Gastroesophageal sphincter (tissue), 3 donors: ENCODE measurements at regions not wholly inside any gene's neighbourhood (a gene's known extent, or its start where the extent isn't known, plus 50 kb on each side); places are given as distances from the start of the nearest gene placed in this dataset.

Source experiments
- CTCF ChIP-seq, 4 experiments: fragments of 200-600 bp in 2 of 4; fragments of 450-650 bp in 2 of 4; sonication (generic) in 1 of 4; IDR thresholded peaks; one replicate each; pipeline ENCODE4 v1.5.1; 2017 to 2019; ENCODE audit warnings: antibody characterized with exemption in 4 of 4, mild to moderate bottlenecking in 2 of 4, moderate library complexity in 2 of 4
- EP300 ChIP-seq: sonication (generic); formaldehyde crosslinking; IDR thresholded peaks from one replicate; pipeline ENCODE4 v1.6.1; 2017; ENCODE audit warnings: antibody characterized with exemption, mild to moderate bottlenecking
- POLR2A ChIP-seq, 2 donors: fragments of 450-650 bp; IDR thresholded peaks; one replicate each; pipeline ENCODE4 v1.6.1; 2017; ENCODE audit warnings: antibody characterized with exemption in 2 of 2, mild to moderate bottlenecking in 2 of 2, moderate library complexity in 1 of 2
- POLR2AphosphoS5 ChIP-seq: sonication (generic); formaldehyde crosslinking; IDR thresholded peaks from one replicate; pipeline ENCODE4 v1.6.1; 2017; ENCODE audit warnings: antibody characterized with exemption

GRCh38 chr14:101101456-101102056 is 198.0 kb upstream of the RTL1 start:
- TF ChIP-seq CTCF (IDR thresholded peaks at IDR 0.05) (no peak), POLR2A (IDR thresholded peaks at IDR 0.05) (no peak), POLR2AphosphoS5 (no peak), EP300 (no peak)
